ENCODE measurements at regions not wholly inside any gene's neighbourhood (a gene's known extent, or its start where the extent isn't known, plus 50 kb on each side); places are given as distances from the start of the nearest gene placed in this dataset.
A peak's percentile ranks its signal among the peaks of the same experiment; 100 is the strongest.
"Not testable (repeated sequence)": the region's sequence is repeated elsewhere in the genome, so short reads cannot be mapped to it uniquely, and the experiment has no call there.

DNA sequence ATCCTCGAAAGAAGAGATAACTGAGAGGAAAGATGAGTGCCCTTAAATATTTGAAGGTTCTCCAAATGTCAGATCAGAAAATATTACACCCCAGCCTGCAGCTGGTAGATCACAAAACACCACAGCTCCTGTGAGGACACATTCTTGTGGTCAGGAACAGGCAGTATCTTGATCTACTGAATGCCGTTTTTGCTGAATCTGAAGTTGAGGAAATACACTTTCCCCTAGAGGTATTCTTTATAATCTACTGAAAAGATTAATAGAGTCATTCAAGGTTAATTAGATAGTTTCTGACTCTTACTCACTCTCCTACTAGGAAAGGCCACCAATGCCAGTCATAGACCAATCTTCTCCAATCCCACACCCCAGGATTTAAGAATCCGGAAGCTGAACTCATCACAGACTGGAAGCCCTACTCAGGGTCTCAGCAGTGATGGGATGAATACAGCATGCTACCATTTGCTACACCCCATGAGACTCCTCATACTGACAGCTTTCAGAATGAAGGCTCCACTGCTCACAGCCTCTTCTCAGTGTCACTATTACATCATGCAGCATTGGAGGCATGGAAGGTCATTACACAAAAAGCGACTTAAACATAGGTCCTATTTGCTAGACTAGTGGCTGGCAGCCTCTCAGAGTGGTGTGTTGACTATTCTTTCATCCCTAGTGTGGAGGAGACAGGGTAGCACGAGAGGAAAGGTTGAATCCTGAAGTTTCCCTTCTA, 143.9 kb upstream of the SLC1A3 start:
- no peaks in the 10 kb centered on the region for H3K4me1 ChIP-seq (replicated peaks in 1 of 2)
- 15 to 94% (median 77%) methylated on average over 1 to 4 of the region's 5 CpGs for WGBS, 10 experiments
- in situ Hi-C loops (cut with MboI; ENCODE audit: low pct_unique_long_range_greater_than_20kb in 2 of 9, low sequenced_read_pairs in 9 of 9, unreplicated experiment in 9 of 9), result no loop called here
- no peak overlapping the region for H3K27ac ChIP-seq
- H3K4me3 ChIP-seq, result no peak overlapping the region
- ATAC-seq (replicated peaks in 6 of 8), result no peak

DNA sequence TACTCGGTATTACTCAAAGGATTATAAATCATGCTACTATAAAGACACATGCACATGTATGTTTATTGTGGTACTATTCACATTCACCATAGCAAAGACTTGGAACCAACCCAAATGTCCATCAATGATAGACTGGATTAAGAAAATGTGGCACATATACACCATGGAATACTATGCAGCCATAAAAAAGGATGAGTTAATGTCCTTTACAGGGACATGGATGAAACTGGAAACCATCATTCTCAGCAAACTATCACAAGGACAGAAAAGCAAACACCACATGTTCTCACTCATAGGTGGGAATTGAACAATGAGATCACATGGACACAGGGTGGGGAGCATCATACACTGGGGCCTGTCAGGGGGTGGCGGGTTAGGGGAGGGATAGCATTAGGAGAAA, 130.5 kb upstream of the SLC1A3 start:
- ATAC-seq (replicated peaks in 6 of 8); H3K4me3 ChIP-seq: not testable (repeated sequence)
- WGBS, 10 experiments, result 89 to 100% (median 100%) methylated on average over 1 of the region's 2 CpGs; no CpG with 5 or more reads in 5 of the 10 experiments

DNA sequence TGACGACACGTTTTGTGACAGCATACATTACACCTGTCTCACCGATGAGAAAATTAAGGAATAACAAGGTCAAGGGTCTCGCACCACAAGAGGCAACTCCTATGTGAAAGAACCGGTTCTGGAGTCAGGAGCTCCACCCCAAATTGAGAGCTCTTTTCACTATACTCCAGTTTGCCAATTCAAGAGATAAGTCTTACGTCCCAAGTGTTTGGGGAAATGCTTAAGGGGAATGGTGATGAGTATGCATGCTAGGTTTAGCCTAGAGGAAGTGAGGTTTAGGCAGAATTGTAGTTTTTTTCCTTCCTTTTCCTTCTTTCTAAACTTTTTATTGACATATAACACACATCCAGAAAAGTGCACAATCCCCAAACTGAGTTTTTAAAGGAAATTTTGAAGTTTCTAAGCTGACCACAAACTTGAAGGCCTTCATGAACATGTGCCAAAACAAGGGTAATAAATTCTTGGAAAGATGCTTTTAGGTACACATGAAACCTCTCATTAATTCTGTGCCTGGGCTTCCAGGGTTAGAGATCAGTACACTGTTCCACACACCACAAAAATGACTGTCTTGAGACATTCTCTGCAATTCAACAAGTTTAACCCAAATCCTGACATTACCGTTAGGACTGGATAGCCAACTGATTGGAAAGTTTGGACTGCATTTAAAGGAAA, 127.6 kb upstream of the SLC1A3 start:
- no peak for ATAC-seq (replicated peaks in 6 of 8)
- whole genome bisulfite sequencing, 10 experiments, result 75 to 100% (median 91%) methylated on average over 1 to 7 of the region's 7 CpGs; no CpG with 5 or more reads in 2 of the 10 experiments
- H3K4me3 ChIP-seq, result no peak overlapping the region

More for the DNA sequence above, 130.5 kb upstream of the SLC1A3 start:
- in situ Hi-C loops (cut with MboI; ENCODE audit: low pct_unique_long_range_greater_than_20kb in 2 of 9, low sequenced_read_pairs in 9 of 9, unreplicated experiment in 9 of 9); H3K27ac ChIP-seq; H3K4me1 ChIP-seq (replicated peaks in 1 of 2): not testable (repeated sequence)

DNA sequence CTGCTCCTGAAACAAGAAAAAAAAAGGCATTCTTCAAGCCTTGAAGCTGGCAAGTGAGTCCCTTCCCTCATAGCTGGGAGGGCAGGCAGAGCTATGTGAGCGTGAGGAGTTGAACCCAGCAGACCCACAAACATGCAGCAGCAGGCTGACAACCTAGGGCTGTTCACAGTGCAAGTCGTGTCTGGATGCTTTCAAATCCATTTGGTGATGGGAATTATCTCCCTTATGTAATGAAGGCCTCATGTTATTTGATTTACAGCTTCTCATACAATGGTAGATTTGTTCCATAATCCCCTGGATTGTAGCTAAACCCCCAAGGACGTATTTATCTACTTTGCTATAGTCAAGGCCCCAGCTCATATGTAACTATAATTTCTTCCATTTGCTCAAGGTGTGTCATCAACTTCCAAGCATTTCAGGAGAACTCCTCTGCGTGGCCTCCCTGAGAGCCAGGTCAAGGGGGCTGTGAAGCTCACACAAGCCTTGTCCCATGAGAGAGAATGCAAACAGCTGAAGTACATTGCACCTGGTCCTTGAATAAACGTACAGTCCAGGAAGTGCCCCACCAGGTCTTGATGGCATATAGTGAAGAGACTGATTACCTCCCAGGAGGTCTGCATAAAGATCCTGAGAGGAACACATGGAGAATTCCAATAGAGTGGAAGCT, 124.8 kb upstream of the SLC1A3 start:
- 40 to 100% (median 68%) methylated on average over 1 to 4 of the region's 5 CpGs for WGBS, 10 experiments

More for the DNA sequence above, 127.6 kb upstream of the SLC1A3 start:
- no peak overlapping the region for H3K27ac ChIP-seq
- H3K4me1 ChIP-seq (replicated peaks in 1 of 2), result no peaks in the 10 kb centered on the region
- in situ Hi-C loops (cut with MboI; ENCODE audit: low pct_unique_long_range_greater_than_20kb in 2 of 9, low sequenced_read_pairs in 9 of 9, unreplicated experiment in 9 of 9), result no loop called here

DNA sequence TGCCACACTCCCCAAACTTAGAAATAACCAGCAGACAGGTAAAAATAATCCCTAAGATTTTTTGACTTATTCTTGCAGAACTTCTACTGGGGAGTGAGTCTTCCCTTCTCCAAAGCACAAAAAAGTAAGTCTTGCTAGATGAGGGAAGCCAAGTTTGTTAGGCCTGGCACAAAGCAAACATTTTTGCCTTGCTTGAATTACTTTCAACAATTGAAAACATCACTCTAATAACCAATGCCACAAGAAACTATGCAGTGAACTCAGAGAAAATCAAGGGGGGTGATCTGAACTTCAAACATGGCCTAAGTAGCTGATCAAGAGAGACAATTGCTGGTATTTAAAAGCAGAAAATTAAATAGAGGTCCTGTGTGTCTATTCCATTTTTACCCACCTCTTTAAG, 123.6 kb upstream of the SLC1A3 start:
- H3K27ac ChIP-seq, result no peak overlapping the region
- no peak for ATAC-seq (replicated peaks in 6 of 8)
- no peak overlapping the region for H3K4me3 ChIP-seq
- no peaks in the 10 kb centered on the region for H3K4me1 ChIP-seq (replicated peaks in 1 of 2)
- in situ Hi-C loops (cut with MboI; ENCODE audit: low pct_unique_long_range_greater_than_20kb in 2 of 9, low sequenced_read_pairs in 9 of 9, unreplicated experiment in 9 of 9), result no loop called here

More for the DNA sequence above, 124.8 kb upstream of the SLC1A3 start:
- no peak overlapping the region for H3K4me3 ChIP-seq
- in situ Hi-C loops (cut with MboI; ENCODE audit: low pct_unique_long_range_greater_than_20kb in 2 of 9, low sequenced_read_pairs in 9 of 9, unreplicated experiment in 9 of 9), result no loop called here
- H3K27ac ChIP-seq, result no peak overlapping the region
- ATAC-seq (replicated peaks in 6 of 8), result no peak
- H3K4me1 ChIP-seq (replicated peaks in 1 of 2), result no peaks in the 10 kb centered on the region

DNA sequence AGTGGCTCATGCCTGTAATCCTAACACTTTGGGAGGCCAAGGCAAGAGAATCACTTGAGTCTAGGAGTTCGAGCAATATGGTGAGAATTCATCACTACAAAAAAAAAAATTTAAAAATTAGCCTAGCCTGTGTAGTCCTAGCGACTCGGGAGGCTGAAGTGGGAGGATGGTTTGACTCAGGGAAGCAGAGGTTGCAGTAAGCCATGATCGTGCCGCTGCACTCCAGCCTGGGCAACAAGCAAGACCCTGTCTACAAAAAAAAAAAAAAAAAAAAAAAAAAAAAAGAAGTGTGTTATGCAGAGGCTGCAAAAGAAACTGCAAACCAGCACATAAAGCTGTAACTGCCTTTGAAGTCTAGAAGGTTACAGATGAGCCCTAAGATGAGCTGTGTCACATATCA, 116.9 kb upstream of the SLC1A3 start:
- no peak for ATAC-seq (replicated peaks in 6 of 8)

DNA sequence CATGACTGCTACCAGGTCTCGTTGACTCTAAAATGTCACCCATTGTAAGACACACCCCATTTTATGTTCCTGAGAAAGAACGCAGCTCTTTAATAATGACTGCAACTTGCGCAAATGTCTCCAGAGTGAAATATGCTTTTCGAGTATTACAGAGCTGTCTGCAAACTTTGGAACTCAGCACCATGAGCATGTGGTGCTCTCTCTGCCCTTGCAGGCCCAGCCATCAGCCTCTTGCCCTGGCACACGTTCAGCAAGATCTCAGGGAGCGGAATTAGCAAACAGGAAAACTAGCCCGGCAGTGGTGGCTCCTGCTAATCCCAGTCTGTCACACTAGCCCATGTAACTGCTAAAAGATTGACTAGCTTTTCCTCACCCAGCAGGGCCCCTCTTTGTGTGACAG, 114.5 kb upstream of the SLC1A3 start:
- no peak overlapping the region for H3K27ac ChIP-seq
- peak in 1 of 8 experiments; percentile 55 for ATAC-seq (replicated peaks in 6 of 8)
- H3K4me1 ChIP-seq (replicated peaks in 1 of 2), result no peaks in the 10 kb centered on the region
- in situ Hi-C loops (cut with MboI; ENCODE audit: low pct_unique_long_range_greater_than_20kb in 2 of 9, low sequenced_read_pairs in 9 of 9, unreplicated experiment in 9 of 9), result no loop called here
- WGBS, 10 experiments, result 13 to 79% (median 60%) methylated on average over 2 to 6 of the region's 7 CpGs
- no peak overlapping the region for H3K4me3 ChIP-seq

More for the DNA sequence above, 116.9 kb upstream of the SLC1A3 start:
- Histone ChIP-seq H3K27ac (no peak overlapping the region), H3K4me1 (replicated peaks in 1 of 2) (no peaks in the 10 kb centered on the region), H3K4me3 (no peak overlapping the region)
- WGBS, 10 experiments, result 11 to 100% (median 95%) methylated on average over 1 to 5 of the region's 5 CpGs; no CpG with 5 or more reads in 1 of the 10 experiments
- in situ Hi-C loops (cut with MboI; ENCODE audit: low pct_unique_long_range_greater_than_20kb in 2 of 9, low sequenced_read_pairs in 9 of 9, unreplicated experiment in 9 of 9), result no loop called here

DNA sequence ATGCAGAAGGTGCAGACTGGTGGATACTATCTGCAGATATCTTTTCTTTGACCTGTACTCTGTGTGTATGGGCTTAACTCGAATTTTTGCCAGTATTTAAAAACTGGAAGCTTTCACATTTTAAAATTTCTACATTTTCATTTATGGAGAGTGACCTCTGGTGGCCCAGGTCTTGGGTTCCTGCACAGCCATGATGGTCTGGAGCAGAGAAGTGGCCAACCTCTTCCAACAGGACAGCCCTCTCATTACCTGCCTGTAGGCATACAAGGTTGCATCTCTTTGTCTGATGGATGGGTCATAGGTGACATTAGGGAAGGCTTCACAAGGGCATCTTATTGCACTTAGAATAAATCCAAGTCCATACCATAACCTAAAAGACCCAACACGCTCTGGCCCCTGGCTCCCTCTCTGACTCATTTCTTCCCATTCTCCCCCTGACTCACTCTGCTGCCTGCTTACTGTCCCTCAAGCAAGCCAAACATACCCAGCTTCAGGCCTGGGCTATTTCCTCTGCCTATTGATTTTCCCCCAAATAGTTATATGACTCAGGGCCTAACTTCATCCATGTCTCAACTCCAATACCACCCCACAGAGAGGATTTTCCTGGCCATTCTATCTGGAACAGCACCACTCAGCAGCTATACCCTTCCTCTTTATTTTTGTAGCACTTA, 113.3 kb upstream of the SLC1A3 start:
- H3K4me1 ChIP-seq (replicated peaks in 1 of 2), result no peaks in the 10 kb centered on the region
- H3K4me3 ChIP-seq, result no peak overlapping the region
- no peak for ATAC-seq (replicated peaks in 6 of 8)
- 6 to 100% (median 50%) methylated on average over 1 to 2 of the region's 2 CpGs; no CpG with 5 or more reads in 3 of the 10 experiments for WGBS, 10 experiments
- H3K27ac ChIP-seq, result no peak overlapping the region
- in situ Hi-C loops (cut with MboI; ENCODE audit: low pct_unique_long_range_greater_than_20kb in 2 of 9, low sequenced_read_pairs in 9 of 9, unreplicated experiment in 9 of 9), result no loop called here

DNA sequence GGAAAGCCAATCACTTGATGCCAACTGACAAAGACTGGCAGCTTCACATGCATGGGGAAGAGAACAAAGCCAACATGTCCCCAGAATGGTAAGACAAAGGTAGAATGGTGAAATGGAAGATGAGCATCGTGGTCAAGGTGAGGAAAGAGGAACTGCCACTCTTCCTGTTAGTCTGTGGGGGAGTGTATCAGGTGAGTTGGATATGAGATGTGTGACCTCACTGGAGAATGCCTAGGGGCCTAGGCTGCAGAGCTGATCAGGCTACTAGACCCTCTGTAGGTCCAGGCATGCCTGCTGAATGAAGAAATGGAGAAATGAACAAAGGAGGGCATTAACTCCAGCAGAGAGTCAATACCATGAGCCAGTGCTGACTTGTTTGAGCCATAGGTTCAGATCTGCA, 112.4 kb upstream of the SLC1A3 start:
- no peaks in the 10 kb centered on the region for H3K4me1 ChIP-seq (replicated peaks in 1 of 2)
- WGBS, 10 experiments, result 20 to 100% (median 60%) methylated on average over 1 of the region's 1 CpG; no CpG with 5 or more reads in 5 of the 10 experiments
- no peak for ATAC-seq (replicated peaks in 6 of 8)
- in situ Hi-C loops (cut with MboI; ENCODE audit: low pct_unique_long_range_greater_than_20kb in 2 of 9, low sequenced_read_pairs in 9 of 9, unreplicated experiment in 9 of 9), result no loop called here
- H3K27ac ChIP-seq, result no peak overlapping the region
- H3K4me3 ChIP-seq, result no peak overlapping the region

DNA sequence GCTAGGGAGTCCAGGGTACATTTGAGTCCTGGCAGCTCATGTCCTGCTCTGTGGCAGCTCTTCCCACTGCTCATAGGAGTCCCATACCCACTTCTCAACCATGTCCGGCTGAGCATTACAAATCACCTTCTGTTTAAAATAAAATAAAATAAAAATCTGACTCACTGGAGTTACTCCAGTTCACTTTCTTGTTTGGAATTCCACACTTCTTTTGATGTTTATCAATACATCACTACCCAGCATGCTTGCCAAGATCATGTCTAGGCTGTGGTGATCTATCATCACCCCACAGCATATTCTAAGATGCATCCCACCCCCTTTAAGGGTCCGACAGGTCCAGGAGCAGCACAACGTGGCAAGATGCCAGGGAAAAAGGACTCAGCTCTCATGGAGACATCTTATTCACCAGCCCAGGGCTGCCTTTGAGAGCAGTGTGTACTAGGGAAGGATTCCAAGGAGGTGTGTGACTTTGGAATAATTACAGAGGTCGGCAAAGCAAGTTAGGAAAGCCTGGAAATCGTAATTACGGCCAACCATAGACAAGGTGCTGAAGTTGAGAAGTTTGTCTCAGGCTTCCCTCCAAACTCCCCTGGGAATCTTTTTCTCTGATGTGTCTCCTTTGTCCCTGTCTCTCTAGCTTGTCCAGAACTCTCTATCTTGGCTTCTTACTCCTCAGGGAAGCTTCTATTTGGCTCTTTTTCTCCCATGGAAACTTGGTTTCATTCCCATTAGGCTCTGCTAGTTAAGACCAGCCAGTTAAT, 111.4 kb upstream of the SLC1A3 start:
- Histone ChIP-seq H3K4me3 (no peak overlapping the region), H3K27ac (no peak overlapping the region), H3K4me1 (replicated peaks in 1 of 2) (no peaks in the 10 kb centered on the region)
- in situ Hi-C loops (cut with MboI; ENCODE audit: low pct_unique_long_range_greater_than_20kb in 2 of 9, low sequenced_read_pairs in 9 of 9, unreplicated experiment in 9 of 9), result no loop called here
- 9 to 88% (median 81%) methylated on average over 2 to 4 of the region's 6 CpGs; no CpG with 5 or more reads in 4 of the 10 experiments for WGBS, 10 experiments
- ATAC-seq (replicated peaks in 6 of 8), result peak in 3 of 8 experiments; percentile 41 to 92 (median 43)

DNA sequence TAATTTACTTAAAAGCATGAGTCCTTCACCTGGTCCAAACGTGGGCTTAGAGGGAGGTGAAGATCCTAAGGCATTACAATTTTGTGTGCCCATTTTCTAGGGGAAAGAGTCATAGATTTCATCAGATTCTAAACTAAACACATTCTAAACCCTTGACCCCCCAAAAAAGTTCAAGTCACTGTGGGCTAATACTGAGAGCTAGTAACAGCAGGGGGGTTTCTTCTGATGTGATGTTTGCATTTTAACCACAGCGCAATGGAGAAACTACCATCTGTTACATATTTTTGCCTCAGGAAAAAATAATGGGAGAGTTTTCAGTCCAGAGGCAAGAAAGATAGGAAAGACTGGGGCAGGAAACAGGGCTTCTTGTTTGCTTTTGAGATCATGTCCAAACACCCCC, 110.8 kb upstream of the SLC1A3 start:
- Histone ChIP-seq H3K4me3 (no peak overlapping the region), H3K4me1 (replicated peaks in 1 of 2) (no peaks in the 10 kb centered on the region), H3K27ac (no peak overlapping the region)
- in situ Hi-C loops (cut with MboI; ENCODE audit: low pct_unique_long_range_greater_than_20kb in 2 of 9, low sequenced_read_pairs in 9 of 9, unreplicated experiment in 9 of 9), result no loop called here
- WGBS, 10 experiments, result 8 to 75% (median 63%) methylated on average over 1 to 2 of the region's 2 CpGs; no CpG with 5 or more reads in 3 of the 10 experiments
- no peak for ATAC-seq (replicated peaks in 6 of 8)

DNA sequence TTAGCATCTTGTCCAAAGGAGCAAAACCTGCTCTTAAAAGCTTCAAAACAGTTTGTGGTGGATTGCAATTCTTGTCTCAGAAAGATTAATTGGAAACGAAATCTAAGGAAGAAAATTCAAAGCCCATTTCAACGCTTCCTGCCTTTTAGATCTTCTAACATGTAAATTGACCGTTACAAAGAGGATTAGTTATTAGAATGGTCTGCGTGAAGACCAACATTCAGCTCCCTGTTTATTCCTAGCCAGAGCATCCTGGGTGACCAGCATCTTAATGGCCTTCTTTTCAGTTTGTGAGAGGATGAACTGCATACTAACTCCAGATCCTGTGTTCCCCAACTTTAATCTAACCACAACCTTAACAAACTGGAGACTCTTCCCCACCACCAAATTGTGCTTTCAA, 109.9 kb upstream of the SLC1A3 start:
- H3K4me3 ChIP-seq, result no peak overlapping the region

More for the DNA sequence above, 109.9 kb upstream of the SLC1A3 start:
- no peak for ATAC-seq (replicated peaks in 6 of 8)
- in situ Hi-C loops (cut with MboI; ENCODE audit: low pct_unique_long_range_greater_than_20kb in 2 of 9, low sequenced_read_pairs in 9 of 9, unreplicated experiment in 9 of 9), result no loop called here
- Histone ChIP-seq H3K27ac (no peak overlapping the region), H3K4me1 (replicated peaks in 1 of 2) (no peaks in the 10 kb centered on the region)
- 13 to 86% (median 53%) methylated on average over 1 to 4 of the region's 4 CpGs; no CpG with 5 or more reads in 2 of the 10 experiments for WGBS, 10 experiments

Measured in motor neuron (in vitro differentiated cells).